Cerebellar cortex (tissue), 1 donor: ENCODE measurements at regions not wholly inside any gene's neighbourhood (a gene's known extent, or its start where the extent isn't known, plus 50 kb on each side); places are given as distances from the start of the nearest gene placed in this dataset.
"Not testable (repeated sequence)": the region's sequence is repeated elsewhere in the genome, so short reads cannot be mapped to it uniquely, and the experiment has no call there.

Experiments
- DNase-seq: peaks from one replicate; pipeline ENCODE4 v3.0.0-alpha.2; 2015; ENCODE audit warnings: low spot score

DNA sequence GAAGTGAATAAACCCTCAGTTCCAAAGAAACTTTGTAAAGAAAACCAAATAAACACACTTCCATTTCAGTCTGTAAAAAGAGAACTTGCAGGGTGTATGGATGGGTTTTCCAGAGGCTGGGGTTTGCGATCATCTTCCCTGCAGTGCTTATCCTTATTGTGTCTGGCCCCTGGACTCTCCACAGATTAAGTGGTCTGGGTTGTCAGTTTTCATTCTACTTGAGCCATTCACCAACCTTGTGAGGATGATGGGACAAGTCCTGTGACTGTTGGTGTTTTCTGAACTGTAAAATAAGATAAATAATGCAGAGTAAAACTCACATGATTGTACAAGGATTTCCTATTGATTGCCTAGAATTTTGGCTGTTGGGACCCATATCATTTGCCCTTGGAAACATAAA, 166.1 kb upstream of the MOCS2 start:
- DNase-seq = no peak

DNA sequence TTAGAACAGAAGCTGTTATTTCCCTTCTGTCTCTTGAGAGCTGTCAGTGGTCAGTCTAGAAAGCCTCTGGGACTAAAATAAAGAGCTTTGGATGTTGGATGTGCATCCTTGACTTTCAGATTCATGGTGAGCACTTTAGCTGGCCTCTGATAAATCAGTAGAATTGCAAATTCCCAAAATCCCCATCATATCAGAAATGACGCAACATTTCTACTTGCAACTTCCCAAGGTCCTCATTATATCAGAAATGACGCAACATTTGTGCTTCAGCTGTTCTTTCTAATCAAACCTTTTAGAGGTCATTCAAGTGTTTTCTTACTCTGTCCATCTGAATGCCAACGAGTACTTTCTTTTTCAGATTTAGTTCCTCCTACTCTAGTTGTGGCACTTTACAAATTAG, 167.3 kb upstream of the MOCS2 start:
- no peak for DNase-seq

DNA sequence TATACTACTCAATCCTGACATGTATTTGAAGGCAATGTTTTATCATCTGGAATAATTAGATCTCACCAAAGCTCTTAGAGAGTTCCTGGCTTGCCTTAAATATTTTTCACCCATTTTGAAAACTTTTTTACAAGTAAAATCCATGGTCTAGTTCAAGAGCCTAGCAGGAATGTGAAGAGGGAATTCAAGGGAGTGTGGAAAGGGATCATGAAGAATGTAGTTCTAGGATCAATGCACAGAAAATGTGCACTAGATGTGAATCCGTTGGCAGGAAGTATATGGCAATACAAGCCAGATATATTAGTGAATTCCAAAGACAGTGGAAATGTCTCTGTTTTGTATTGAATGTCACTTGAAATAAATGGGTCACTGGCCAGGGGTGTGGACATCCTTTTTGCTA, 167.9 kb upstream of the MOCS2 start:
- no peak for DNase-seq

DNA sequence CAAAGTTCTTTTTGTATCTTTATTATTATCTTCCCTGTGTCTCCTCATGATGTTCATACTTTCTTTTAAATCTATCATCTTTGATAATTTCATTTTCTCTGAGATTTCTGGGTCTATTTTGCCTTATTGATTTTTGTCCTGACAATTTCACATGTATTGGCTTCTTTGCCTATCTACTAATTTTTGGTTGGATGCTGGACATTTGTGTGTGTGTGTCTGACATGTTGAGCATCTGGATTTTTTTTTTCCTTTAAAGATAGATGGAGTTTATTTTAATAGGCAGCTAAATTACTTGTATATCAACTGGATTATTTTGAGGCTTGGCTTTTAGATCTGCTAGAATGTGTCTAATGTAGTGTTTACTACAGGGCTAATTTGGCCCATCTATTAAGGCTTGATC, 178.0 kb upstream of the MOCS2 start:
- no peak for DNase-seq

DNA sequence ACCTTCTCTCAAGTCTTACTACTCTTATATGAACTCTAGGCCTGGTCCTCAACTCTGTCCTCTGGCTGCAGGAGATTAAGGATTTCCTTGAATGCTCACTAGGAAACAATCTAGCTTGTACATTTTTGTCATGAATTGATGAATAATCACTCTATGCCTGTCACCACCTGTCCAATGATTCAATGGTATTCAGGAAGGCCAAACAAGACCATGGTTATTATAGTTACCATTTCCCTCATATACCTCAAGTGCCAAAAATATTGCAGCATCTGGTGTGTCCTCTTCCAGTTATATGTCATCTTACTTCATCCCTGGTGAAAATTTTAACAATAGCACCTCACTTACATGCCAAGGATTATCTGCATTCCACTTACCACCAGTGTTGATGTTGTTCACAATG, 179.0 kb upstream of the MOCS2 start:
- DNase-seq = no peak

DNA sequence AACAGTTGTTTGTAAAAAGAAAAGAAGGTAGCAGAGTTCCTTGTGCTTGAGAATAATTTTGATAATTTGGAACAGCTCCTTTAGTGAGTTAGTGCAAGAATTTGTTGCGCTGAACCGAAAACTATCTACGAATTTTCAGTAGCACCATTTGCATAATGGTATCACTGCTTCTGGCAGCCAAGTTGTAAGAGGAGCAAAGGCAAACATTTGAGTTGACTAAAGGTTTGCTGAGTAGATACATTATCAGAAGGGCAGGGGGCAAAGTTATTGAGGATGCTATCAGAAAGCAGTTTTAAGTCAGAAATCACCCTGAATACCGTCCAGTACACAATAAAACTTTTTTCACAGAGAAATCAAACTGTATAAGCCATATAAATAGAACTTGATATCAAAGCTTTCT, 181.5 kb upstream of the MOCS2 start:
- no peak for DNase-seq

DNA sequence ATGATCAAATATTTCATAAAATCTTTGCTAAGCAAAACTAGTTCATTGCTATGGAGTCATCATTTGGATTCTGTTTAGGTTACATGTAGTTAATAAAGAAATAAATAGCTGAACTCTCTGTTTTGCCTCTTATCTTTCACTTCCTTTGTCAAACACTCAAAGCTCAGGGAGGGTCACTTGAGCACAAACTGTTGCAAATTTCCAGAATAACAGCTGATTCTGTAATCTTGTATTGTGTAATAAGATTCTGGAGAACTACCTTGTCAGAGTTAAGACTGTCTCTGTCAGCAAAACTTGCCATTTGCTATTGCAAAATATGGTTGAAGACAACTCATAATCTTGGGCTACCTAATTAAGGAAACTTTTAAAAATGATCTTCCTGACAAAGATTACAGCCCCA, 182.0 kb upstream of the MOCS2 start:
- no peak for DNase-seq

DNA sequence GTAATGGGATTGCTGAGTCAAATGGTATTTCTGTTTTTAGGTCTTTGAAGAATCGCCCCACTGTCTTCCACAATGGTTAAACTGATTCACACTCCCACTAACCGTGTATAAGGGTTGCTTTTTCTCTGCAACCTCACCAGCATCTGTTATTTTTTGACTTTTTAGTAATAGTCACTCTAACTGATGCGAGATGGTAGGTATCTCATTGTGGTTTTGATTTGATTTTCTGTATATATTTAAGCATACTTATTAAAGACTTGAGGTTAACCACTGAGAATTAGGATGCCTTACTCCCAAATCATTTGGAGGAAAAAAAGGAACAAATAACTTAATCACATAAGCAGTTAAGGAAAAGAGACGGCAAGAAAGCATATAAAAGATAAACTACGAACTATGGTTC, 181.6 kb upstream of the FST start:
- no peak for DNase-seq

DNA sequence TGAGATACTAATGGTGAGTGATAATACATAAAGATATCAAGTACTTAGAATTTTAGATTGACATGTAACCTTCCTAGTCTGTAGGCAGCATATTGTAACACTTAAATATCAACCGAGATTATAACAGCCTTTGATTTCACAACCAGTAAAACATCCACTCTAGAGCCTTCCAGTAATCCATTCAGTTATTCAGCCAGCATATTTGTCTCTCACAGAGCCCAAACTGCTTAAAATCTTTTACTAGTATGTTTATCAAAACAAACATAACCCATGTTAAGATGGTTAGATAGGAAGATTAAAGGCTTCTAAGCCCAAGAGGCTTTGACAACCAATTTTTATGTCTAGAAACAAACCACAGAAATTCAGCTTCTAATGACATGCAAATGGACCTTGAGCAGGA, 177.9 kb upstream of the FST start:
- no peak for DNase-seq

DNA sequence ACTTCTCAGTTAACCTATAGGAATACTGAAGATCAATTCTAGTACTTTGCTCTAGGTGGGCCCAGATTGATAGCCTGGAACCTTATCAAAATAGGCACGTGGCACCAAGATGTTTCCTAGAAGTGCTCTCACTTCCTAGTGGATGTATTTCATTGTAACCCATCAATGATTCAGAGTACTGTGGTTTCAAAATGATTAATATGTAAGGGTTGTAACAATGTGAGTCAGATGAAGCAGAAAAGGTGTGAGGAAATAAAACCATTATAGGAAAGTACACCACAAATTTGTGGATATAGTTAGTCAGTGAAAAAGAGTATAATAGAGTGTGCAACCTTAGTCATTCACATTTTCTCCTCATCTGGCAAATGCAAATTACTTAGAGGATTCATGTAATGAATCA, 177.3 kb upstream of the FST start:
- DNase-seq = no peak

DNA sequence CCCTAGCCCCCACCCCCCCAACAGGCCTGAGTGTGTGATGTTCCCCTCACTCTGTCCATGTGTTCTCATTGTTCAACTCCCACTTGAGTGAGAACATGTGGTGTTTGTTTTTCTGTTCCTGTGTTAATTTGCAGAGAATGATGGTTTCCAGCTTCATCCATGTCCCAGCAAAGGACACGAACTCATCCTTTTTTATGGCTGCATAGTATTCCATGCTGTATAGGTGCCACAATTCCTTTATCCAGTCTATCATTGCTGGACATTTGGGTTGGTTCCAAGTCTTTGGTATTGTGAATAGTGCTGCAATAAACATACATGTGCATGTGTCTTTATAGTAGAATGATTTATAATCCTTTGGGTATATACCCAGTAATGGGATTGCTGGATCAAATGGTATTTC, 175.1 kb upstream of the FST start:
- not testable (repeated sequence) for DNase-seq

DNA sequence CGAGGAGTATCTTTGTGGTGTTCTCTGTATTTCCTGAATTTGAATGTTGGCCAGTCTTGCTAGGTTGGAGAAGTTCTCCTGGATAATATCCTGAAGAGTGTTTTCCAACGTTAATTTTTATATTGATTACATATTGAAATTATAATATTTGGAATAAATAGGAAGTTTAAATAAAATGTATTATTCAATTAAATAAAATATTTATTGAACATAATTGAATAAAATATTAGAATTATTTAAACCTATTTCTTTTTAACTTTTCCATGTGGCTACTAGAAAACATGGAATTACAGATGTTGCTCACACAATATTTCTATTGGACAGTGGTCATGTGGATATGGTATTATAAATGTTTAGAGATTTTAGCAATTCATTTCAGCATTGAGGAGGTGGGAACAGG, 170.8 kb upstream of the FST start:
- no peak for DNase-seq

DNA sequence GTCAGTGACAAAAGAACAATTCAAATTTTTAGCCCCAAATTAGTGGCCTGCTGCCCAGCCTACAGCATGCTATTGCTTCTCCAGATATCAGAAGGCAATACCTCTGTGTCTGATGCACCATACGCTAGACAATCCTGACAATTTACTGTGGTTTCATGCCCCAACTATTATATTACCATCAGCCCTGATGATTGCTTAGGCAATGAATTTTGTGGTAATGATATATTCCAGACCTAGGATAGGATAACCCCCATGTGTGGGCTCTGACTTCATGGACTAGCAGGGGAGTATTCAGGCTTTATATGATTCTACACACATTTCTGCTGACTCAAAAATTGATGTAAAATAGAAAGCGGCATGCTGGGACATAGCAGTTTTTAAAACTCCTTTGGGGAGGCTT, 168.7 kb upstream of the FST start:
- no peak for DNase-seq

DNA sequence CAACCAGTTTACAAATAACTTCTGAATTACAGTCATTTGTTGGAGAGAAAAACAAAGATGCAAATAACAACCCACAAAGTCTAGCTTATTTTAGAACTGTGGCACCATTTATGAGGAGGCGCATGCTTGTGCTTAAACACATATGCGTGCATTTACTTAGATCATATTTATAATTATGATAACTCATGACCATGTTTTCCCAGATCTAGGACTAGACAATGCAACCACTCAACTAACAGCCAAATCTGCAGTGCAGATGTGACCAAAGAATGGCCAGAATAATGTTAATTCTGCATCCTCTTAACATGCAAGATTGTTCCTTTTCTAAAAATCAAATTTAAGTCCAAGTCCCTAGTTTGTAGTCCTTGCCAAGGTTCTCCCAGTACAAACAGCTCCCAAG, 167.3 kb upstream of the FST start:
- no peak for DNase-seq

DNA sequence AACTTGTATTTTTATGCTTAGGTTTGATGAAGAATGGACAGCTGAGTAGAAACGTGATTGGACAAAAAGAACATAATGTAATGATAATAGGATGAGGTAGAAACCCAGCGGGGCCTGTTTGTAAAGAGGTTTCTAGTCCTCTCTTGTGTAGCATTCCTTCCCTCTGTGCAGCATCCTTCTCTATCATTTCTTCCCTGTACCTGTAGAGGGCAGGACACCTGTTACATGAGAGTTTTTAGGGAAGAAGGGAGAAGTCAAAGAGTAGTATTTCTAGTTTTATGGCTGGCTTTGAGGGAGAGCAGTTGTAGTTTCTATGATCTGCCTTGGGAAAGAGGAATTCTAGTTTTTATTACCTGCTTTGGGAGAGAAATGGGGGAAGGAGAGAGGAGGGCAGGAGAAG, 162.1 kb upstream of the FST start:
- DNase-seq = no peak

DNA sequence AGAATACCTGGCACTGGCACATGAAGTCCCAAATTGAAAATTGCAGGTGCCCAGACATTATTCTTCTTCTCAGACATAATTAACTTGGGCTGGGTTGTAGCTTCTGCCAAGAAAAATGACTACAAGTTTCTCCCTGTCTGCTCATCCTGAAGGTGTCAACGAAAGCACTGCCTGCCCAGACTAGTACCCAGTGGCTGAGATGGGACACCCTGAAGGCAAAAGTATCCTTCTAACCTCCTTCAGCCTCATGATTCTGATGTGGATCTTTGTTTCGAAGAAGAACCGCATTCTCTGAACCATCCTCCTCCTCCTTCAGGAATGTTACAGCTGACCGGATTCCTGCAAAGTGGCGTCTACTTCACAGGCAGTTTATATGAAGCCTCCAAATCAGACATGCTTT, 161.1 kb upstream of the FST start:
- DNase-seq = no peak

DNA sequence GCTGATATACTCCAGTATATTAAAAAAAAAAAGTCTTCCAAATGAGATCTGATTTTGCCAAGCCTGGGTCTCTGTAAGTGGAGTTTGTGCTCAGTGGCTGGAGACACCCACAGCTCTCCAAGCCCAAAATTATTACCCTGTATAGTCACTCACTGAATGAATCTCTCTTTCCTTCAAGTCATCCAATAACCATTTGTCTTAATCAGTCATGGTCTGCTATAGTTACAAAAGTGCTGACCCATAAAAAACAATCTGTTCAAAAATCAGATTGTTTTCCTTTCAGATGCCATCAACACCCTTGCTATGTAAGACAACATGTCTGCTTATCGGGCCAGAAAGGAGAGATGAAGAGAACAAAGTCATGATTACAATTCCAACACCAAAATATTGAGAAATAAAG, 159.4 kb upstream of the FST start:
- no peak for DNase-seq

DNA sequence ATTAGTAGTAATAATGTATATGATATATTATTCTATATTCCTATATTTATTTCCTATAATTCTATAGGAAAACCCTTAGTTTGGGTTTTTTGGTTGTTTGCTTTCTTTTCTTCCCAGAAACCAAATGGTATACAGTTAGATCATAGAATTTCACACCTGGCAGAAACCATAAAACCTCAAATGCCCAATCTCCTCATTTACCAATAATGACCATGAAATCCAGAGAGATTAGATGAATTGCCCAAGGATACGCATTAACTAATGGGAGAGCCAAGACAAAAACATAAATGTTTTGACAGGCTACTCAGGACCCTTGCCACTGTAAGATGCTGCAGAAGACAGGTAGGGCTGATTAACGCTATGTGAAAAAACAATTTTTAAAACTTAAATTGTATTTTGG, 158.7 kb upstream of the FST start:
- DNase-seq = no peak

DNA sequence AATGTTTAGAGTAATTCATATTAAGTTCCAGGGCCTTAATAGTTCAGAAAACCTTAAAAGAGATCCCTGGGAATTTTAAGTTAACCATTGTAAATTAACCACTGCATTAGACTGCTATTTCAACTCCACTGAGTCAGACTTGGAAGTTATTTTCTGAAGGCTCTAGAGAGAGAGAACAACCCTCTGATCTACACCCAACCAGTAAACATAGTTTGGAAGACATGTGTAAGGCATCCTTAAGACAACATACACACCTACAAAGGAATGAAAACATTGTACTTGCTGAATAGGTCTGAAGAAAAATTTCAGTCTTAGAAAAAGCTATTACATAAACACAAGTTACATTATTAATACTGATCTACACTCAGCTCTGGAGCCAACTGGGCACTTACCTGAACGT, 158.2 kb upstream of the FST start:
- no peak for DNase-seq

DNA sequence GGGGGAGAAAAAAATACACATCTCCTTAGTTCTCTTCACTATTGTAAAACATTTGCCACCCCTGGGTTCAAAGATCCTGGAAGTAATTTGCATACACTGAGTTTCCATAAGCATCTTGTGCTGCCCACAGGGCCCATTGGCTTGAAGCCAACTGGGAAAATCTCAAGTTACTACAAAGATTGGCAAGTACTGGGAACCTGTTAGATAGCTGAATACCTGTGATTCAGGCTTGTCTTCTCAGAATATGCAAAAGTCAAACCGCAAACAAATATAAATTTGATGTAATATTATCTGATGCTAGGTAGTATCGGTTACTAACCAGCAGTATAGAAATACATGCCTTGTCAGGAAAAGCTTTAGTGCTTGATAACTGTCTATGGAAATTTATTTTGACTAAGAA, 156.9 kb upstream of the FST start:
- DNase-seq = no peak

DNA sequence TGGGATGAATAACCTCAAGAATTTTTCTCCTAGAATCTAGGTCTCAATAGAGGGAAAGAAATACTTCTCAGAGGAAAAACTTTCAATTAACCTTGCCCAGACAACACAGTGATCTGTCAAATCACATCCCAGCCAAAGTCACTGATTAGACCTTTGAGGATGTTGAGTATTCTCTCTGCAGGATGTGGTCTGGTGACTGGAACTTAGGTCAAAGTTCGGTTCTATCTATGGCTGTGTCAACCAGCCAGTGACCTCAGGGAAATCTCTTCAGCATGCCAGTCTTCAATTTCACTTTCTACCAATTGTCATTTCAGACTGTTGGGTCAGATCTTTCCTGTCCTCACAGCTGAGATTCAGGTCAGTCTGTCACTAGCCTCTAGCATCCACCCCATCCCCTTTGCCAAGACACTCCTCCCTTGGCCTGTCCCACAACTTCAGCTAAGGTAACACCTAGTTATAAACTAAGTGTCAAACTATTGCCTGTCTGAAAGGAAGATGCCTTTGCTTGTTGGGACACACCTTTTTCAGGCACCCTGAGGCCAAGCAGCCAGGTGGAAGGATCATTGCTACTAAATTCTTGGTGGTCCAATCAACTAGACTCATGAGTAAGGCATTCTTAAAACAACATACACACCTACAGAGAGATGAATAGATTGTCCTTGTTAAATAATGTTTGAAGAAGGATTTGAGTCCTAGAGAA, 156.3 kb upstream of the FST start:
- no peak for DNase-seq

DNA sequence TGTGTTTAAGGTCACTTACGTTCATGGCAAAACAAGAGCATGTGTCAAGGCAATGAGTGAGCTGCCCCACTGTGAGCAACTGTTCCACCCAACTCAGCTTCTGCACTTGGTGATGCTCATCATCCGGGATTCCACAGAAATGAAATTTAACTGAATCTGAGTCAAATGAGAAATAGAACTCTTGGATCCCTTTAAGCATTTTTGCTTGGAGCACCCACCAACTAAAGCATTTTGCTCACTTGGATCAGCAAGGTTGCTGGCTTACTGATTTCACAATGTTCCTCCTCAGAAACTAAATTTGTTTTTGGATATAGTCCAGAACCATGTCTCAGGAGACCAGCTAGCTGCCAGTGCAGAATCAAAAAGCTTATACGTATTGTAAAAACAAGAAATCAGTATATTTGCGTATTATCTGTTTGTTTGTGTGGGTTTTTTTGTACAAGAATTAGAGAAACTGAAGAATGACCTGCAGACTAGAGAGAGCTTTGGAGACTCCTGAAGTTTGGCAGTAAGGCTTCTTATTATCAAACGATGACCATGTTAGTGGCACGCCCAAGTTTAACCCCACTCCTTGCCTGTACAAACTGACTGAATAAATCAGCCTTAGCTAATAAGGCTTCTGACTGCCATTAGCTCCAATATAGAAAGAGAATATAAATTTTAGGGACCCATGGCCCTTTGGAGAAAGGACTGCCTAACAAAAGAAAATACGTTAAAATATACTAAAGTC, 153.8 kb upstream of the FST start:
- no peak for DNase-seq

DNA sequence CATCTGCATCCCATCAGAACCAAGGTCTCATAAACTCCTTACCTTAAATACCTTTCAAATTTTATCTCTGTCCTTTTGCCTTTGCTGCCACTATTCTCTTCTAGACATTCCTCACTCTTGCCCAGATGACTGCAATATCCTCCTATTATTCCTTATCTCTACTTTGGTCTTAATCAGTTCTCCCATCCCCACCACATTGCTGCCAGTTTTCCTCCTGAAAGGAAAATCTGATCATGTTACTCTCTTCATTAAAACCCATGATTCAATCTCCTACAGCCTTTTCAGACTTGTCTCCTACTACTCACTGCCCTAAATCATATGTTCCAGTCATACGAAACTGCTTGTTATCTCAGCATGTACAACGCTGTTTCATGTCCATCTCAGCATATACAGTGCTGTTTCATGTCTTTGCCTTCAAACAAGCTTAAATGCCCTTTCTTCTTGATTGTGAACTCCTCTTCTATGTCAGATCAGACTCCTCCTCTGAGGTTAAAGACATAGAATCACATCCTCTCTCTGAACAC, 152.6 kb upstream of the FST start:
- no peak for DNase-seq

DNA sequence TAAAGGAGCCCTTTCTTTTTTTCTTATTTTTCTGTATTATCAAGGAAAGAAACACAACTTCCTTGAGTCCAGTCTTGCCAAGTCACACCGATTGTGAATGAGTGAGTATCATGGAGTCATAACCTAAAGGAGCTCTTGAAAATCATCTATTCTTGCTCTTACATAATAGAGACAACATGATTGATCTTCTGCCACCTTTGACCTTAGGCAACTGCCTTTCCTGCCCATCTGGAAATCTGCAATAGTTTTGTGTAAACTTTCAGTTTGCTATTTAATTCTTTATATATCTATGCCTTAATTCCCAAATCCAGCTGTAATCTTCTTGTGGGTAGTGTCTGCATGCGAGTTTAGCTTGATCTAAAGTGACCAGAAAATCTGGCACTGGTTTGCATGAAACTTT, 149.9 kb upstream of the FST start:
- no peak for DNase-seq
